HepG2 (cell line): ENCODE measurements at regions not wholly inside any gene's neighbourhood (a gene's known extent, or its start where the extent isn't known, plus 50 kb on each side); places are given as distances from the start of the nearest gene placed in this dataset.

ENCODE experiments used
- ATAC-seq: fragments of 200-7000 bp; cut with Tn5 transposase; 3 replicates; pipeline ENCODE4 v1.9.1; 2020; ENCODE audit warnings: mild to moderate bottlenecking, moderate library complexity
- BruUV-seq: library from RNA; stranded (reverse); fragments of 400-500 nt; replicated peaks from 2 replicates; lab custom pipeline; 2021; lab: Mats Ljungman, UMichigan
- CTCF ChIA-PET: fragments of 300-600 bp; formaldehyde crosslinking; extraction: SDS; loops from one replicate; lab custom pipeline; 2021; ENCODE audit warnings: low total read pairs, inconsistent platforms, low intra/inter-chr PET ratio; lab: Yijun Ruan, JAX
- POLR2A ChIA-PET: fragments of 350-600 bp; sonication (Branson Sonifier 250); formaldehyde crosslinking; loops from one replicate; lab custom pipeline; 2020; ENCODE audit warnings: antibody characterized with exemption, inconsistent platforms; lab: Yijun Ruan, JAX
- DNase-seq: peaks from one replicate; pipeline ENCODE4 v3.0.0-alpha.2; 2015; ENCODE audit warnings: low spot score
- FAIRE-seq: peaks from 3 replicates; lab custom pipeline; 2011; peaks lifted over from hg19 to GRCh38; lab: Jason Lieb, UNC
- H2AFZ ChIP-seq: one replicate; pipeline ENCODE4 v1.6.1; 2011; ENCODE audit warnings: low read length, inconsistent platforms
- H3K27ac ChIP-seq: fragments of 300-600 bp; 3 replicates; pipeline ENCODE4 v1.8.0; 2011; ENCODE audit warnings: mixed run types, mild to moderate bottlenecking, mixed read lengths, low read length, inconsistent platforms; ENCODE audit not compliant: insufficient read depth; ENCODE audit errors: extremely low read length
- H3K27me3 ChIP-seq, 2 experiments: fragments of 200-600 bp in 1 of 2; 2 replicates in 1 of 2; 3 replicates in 1 of 2; pipeline versions ENCODE4 v1.6.0 to v1.8.0; 2011; ENCODE audit warnings: low read length in 2 of 2, mild to moderate bottlenecking in 2 of 2, moderate library complexity in 2 of 2, inconsistent platforms in 1 of 2; ENCODE audit not compliant: insufficient read depth in 2 of 2, control insufficient read depth in 1 of 2
- H3K36me3 ChIP-seq, 2 experiments: fragments of 200-600 bp in 1 of 2; replicated peaks in 1 of 2; 2 replicates in 1 of 2; 3 replicates in 1 of 2; pipeline versions ENCODE4 v1.5.1 to v1.8.0; 2011; ENCODE audit warnings: low read length in 2 of 2, inconsistent platforms in 1 of 2; ENCODE audit not compliant: insufficient read depth in 2 of 2, control insufficient read depth in 1 of 2
- H3K4me1 ChIP-seq: 2 replicates; pipeline ENCODE4 v1.5.1; 2012; ENCODE audit warnings: low read length, inconsistent platforms; ENCODE audit not compliant: insufficient read depth
- H3K4me2 ChIP-seq: 2 replicates; pipeline ENCODE4 v1.6.0; 2011; ENCODE audit warnings: low read depth, low read length, inconsistent platforms
- H3K4me3 ChIP-seq, 3 experiments: fragments of 200-600 bp in 1 of 3; sonication (generic), shearing (Covaris generic) in 1 of 3; replicated peaks in 1 of 3; 2 replicates each; pipeline ENCODE4 v1.5.1; 2011 to 2016; ENCODE audit warnings: low read length in 3 of 3, inconsistent platforms in 2 of 3, low read depth in 2 of 3, mild to moderate bottlenecking in 2 of 3, control low read depth in 1 of 3, mixed read lengths in 1 of 3; ENCODE audit not compliant: insufficient read depth in 1 of 3
- H3K79me2 ChIP-seq: one replicate; pipeline ENCODE4 v1.6.1; 2011; ENCODE audit warnings: low read length, inconsistent platforms; ENCODE audit not compliant: insufficient read depth
- H3K9ac ChIP-seq: 2 replicates; pipeline ENCODE4 v1.6.0; 2011; ENCODE audit warnings: mild to moderate bottlenecking, low read depth, low read length, inconsistent platforms; ENCODE audit not compliant: insufficient read depth
- H3K9me3 ChIP-seq: 2 replicates; pipeline ENCODE4 v1.5.1; 2012; ENCODE audit warnings: mild to moderate bottlenecking, low read length
- H4K20me1 ChIP-seq: 2 replicates; pipeline ENCODE4 v1.6.0; 2011; ENCODE audit warnings: inconsistent platforms, mild to moderate bottlenecking, low read length, moderate library complexity; ENCODE audit not compliant: insufficient read depth
- CAMTA2 ChIP-seq: sonication (generic); formaldehyde crosslinking; IDR thresholded peaks from 2 replicates; pipeline ENCODE4 v1.4.0; 2020; ENCODE audit warnings: mild to moderate bottlenecking, missing genetic modification reagents, borderline replicate concordance
- POLR2A ChIP-seq, 2 experiments: IDR thresholded peaks; 2 replicates each; pipeline ENCODE4 v1.6.1; 2011; ENCODE audit warnings: low read depth in 2 of 2, low read length in 2 of 2, mild to moderate bottlenecking in 1 of 2, moderate library complexity in 1 of 2; ENCODE audit not compliant: insufficient read depth in 1 of 2
- RERE ChIP-seq: IDR thresholded peaks from 2 replicates; pipeline ENCODE4 v1.6.1; 2016; ENCODE audit warnings: low read depth, missing genetic modification reagents, missing compliant biosample characterization
- THAP9 ChIP-seq: sonication (generic); formaldehyde crosslinking; IDR thresholded peaks from 2 replicates; pipeline ENCODE4; 2020; ENCODE audit warnings: missing genetic modification reagents, mild to moderate bottlenecking, borderline replicate concordance
- WGBS: methylation state at CpG from one replicate; pipeline ENCODE4 v1.1.6; 2017; ENCODE audit warnings: low lambda C conversion rate; 5-methylcytosine and 5-hydroxymethylcytosine counted together
- in situ Hi-C: cut with HindIII; loops from 2 replicates; pipeline ENCODE4 v1.10.0; 2017; ENCODE audit warnings: low pct_unique_long_range_greater_than_20kb; ENCODE audit not compliant: extremely low pct_ligation_motif_present
- intact Hi-C: fragments of 100-400 bp; cut with micrococcal nuclease; formaldehyde crosslinking; loops from one replicate; pipeline ENCODE4 v1.10.0; 2022; ENCODE audit not compliant: unreplicated experiment
- TF ChIP-seq, protein P1 (sequence below), 2 experiments: fragments of 450-650 bp in 1 of 2; sonication (generic) in 1 of 2; formaldehyde crosslinking in 1 of 2; IDR thresholded peaks; 2 replicates each; pipeline versions ENCODE4 v1.6.1 to v1.8.0; 2016 to 2022; ENCODE audit warnings: antibody characterized with exemption in 1 of 2, mild to moderate bottlenecking in 1 of 2, missing genetic modification reagents in 1 of 2

- intact Hi-C loops, result no loop called here
- H3K9me3 ChIP-seq, result no peaks in the 10 kb centered on the region
- H3K9ac ChIP-seq, result no peak overlapping the region
- WGBS, result 44% methylated on average over 7 of the region's 7 CpGs
- no peak overlapping the region for H3K4me2 ChIP-seq
- H3K79me2 ChIP-seq, result no peaks in the 10 kb centered on the region
- POLR2A ChIA-PET, result no interaction called here
- H3K27me3 ChIP-seq, result peaks cover 2 to 26% of the 10 kb centered on the region in 2 experiments; a peak in 3 of 5 replicates
- FAIRE-seq (no peak), DNase-seq (no peak), ATAC-seq (no peak)
- H3K4me1 ChIP-seq, result no peaks in the 10 kb centered on the region
- no peak overlapping the region for H3K27ac ChIP-seq
- no peak overlapping the region for H3K4me3 ChIP-seq
- no peaks in the 10 kb centered on the region for H3K36me3 ChIP-seq
- CTCF ChIA-PET, result no interaction called here
- no peak overlapping the region for H2AFZ ChIP-seq
- no peaks in the 10 kb centered on the region; the same call in 1 of the 2 replicates for H4K20me1 ChIP-seq
- in situ Hi-C loops, result no loop called here
- BruUV-seq, result no TSS peak
- TF ChIP-seq THAP9 (CRISPR knock-in tag), result no peak
- TF ChIP-seq, protein P1, sequence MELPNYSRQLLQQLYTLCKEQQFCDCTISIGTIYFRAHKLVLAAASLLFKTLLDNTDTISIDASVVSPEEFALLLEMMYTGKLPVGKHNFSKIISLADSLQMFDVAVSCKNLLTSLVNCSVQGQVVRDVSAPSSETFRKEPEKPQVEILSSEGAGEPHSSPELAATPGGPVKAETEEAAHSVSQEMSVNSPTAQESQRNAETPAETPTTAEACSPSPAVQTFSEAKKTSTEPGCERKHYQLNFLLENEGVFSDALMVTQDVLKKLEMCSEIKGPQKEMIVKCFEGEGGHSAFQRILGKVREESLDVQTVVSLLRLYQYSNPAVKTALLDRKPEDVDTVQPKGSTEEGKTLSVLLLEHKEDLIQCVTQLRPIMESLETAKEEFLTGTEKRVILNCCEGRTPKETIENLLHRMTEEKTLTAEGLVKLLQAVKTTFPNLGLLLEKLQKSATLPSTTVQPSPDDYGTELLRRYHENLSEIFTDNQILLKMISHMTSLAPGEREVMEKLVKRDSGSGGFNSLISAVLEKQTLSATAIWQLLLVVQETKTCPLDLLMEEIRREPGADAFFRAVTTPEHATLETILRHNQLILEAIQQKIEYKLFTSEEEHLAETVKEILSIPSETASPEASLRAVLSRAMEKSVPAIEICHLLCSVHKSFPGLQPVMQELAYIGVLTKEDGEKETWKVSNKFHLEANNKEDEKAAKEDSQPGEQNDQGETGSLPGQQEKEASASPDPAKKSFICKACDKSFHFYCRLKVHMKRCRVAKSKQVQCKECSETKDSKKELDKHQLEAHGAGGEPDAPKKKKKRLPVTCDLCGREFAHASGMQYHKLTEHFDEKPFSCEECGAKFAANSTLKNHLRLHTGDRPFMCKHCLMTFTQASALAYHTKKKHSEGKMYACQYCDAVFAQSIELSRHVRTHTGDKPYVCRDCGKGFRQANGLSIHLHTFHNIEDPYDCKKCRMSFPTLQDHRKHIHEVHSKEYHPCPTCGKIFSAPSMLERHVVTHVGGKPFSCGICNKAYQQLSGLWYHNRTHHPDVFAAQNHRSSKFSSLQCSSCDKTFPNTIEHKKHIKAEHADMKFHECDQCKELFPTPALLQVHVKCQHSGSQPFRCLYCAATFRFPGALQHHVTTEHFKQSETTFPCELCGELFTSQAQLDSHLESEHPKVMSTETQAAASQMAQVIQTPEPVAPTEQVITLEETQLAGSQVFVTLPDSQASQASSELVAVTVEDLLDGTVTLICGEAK (IDR thresholded peaks at IDR 0.05), result no peak
- TF ChIP-seq, protein P1 (CRISPR knock-in tag; IDR thresholded peaks at IDR 0.05), result no peak
- no peak for TF ChIP-seq RERE (CRISPR knock-in tag)
- TF ChIP-seq CAMTA2 (CRISPR knock-in tag), result no peak
- TF ChIP-seq POLR2A (IDR thresholded peaks at IDR 0.05; ENCODE audit: insufficient read depth in 1 of 2, low read depth in 2 of 2, low read length in 2 of 2), result no peak
Measured at GRCh38 chr2:37854676-37855282, 70.3 kb upstream of the RMDN2 start.
